HCT116 (cell line): ENCODE measurements at regions not wholly inside any gene's neighbourhood (a gene's known extent, or its start where the extent isn't known, plus 50 kb on each side); places are given as distances from the start of the nearest gene placed in this dataset.

Experiments
- ATAC-seq: fragments of 200-7000 bp; cut with Tn5 transposase; 2 replicates; pipeline ENCODE4 v1.9.1; 2020; ENCODE audit warnings: mild to moderate bottlenecking, moderate library complexity
- BruUV-seq: library from RNA; stranded (reverse); fragments of 400-500 nt; replicated peaks from 2 replicates; lab custom pipeline; 2021; lab: Mats Ljungman, UMichigan
- CTCF ChIA-PET: fragments of 300-600 bp; sonication (Branson Sonifier 250); formaldehyde crosslinking; loops from one replicate; lab custom pipeline; 2021; ENCODE audit warnings: antibody characterized with exemption; lab: Charles Lee
- POLR2A ChIA-PET: fragments of 300-600, 350-600 bp; sonication (Branson Sonifier 250); formaldehyde crosslinking; loops from one replicate; lab custom pipeline; 2021; ENCODE audit warnings: antibody characterized with exemption; lab: Charles Lee
- RAD21 ChIA-PET, 2 experiments: fragments of 300-600 bp; sonication (Branson Sonifier 250); formaldehyde crosslinking; loops; one replicate each; lab custom pipeline; 2023; ENCODE audit warnings: low total read pairs in 2 of 2; ENCODE audit not compliant: uncharacterized antibody in 2 of 2, unreplicated experiment in 2 of 2, low non-redundant PET in 1 of 2; lab: Charles Lee
- DNase-seq: peaks from one replicate; pipeline ENCODE4 v3.0.0-alpha.2; 2010; ENCODE audit warnings: low read depth, low spot score
- H2AFZ ChIP-seq: fragments of 200-600 bp; shearing (Covaris generic), sonication (generic); 2 replicates; pipeline ENCODE4 v1.6.1; 2017; ENCODE audit warnings: low read depth, mixed run types, mixed read lengths, antibody characterized with exemption, low read length; ENCODE audit not compliant: poor library complexity, severe bottlenecking
- H3K27ac ChIP-seq: 2 replicates; pipeline ENCODE4 v1.5.1; 2012; ENCODE audit warnings: low read depth, low read length
- H3K27me3 ChIP-seq: fragments of 200-600 bp; sonication (generic); 2 replicates; pipeline ENCODE4 v1.6.1; 2016; ENCODE audit warnings: mixed run types, low read length, mixed read lengths; ENCODE audit not compliant: insufficient read depth
- H3K36me3 ChIP-seq, 2 experiments: fragments of 200-500 bp in 1 of 2; fragments of 200-600 bp in 1 of 2; sonication (Bioruptor generic) in 1 of 2; sonication (generic) in 1 of 2; 2 replicates each; pipeline versions ENCODE4 v1.5.1 to v1.6.1; 2014 to 2016; ENCODE audit warnings: low read length in 2 of 2, inconsistent platforms in 1 of 2, mixed read lengths in 1 of 2, mixed run types in 1 of 2; ENCODE audit not compliant: insufficient read depth in 2 of 2, control insufficient read depth in 1 of 2
- H3K4me1 ChIP-seq, 2 experiments: fragments of 200-600 bp in 1 of 2; sonication (generic) in 1 of 2; 2 replicates each; pipeline versions ENCODE4 v1.5.1 to v1.6.1; 2012 to 2017; ENCODE audit warnings: low read length in 2 of 2, inconsistent platforms in 1 of 2, mild to moderate bottlenecking in 1 of 2, mixed read lengths in 1 of 2, mixed run types in 1 of 2, moderate library complexity in 1 of 2; ENCODE audit not compliant: insufficient read depth in 2 of 2, control insufficient read depth in 1 of 2
- H3K4me2 ChIP-seq: fragments of 200-600 bp; sonication (generic); 2 replicates; pipeline ENCODE4 v1.6.1; 2017; ENCODE audit warnings: mixed run types, low read length, mixed read lengths
- H3K4me3 ChIP-seq, 2 experiments: fragments of 200-600 bp in 1 of 2; sonication (generic) in 1 of 2; replicated peaks in 1 of 2; 2 replicates each; pipeline ENCODE4 v1.5.1; 2011 to 2016; ENCODE audit warnings: low read length in 2 of 2, control low read depth in 1 of 2, low read depth in 1 of 2, mild to moderate bottlenecking in 1 of 2, mixed read lengths in 1 of 2, mixed run types in 1 of 2
- H3K79me2 ChIP-seq: fragments of 200-600 bp; sonication (generic); 2 replicates; pipeline ENCODE4 v1.6.1; 2017; ENCODE audit warnings: mild to moderate bottlenecking, mixed run types, low read length, moderate library complexity, mixed read lengths; ENCODE audit not compliant: insufficient read depth
- H3K9ac ChIP-seq: fragments of 200-600 bp; sonication (generic); 2 replicates; pipeline ENCODE4 v1.6.1; 2016; ENCODE audit warnings: low read length, mixed read lengths
- H3K9me2 ChIP-seq: fragments of 200-600 bp; sonication (generic), shearing (Covaris generic); 2 replicates; pipeline ENCODE4 v1.6.1; 2017; ENCODE audit warnings: mixed run types, mild to moderate bottlenecking, moderate library complexity; ENCODE audit not compliant: insufficient read depth
- H3K9me3 ChIP-seq, 2 experiments: fragments of 200-500 bp in 1 of 2; fragments of 200-600 bp in 1 of 2; sonication (Bioruptor generic) in 1 of 2; sonication (generic) in 1 of 2; 2 replicates each; pipeline ENCODE4 v1.6.1; 2014 to 2017; ENCODE audit warnings: low read length in 2 of 2, mixed read lengths in 2 of 2, inconsistent platforms in 1 of 2, low read depth in 1 of 2, mild to moderate bottlenecking in 1 of 2, mixed run types in 1 of 2, moderate library complexity in 1 of 2; ENCODE audit not compliant: control insufficient read depth in 1 of 2, insufficient read depth in 1 of 2
- H4K20me1 ChIP-seq: fragments of 200-600 bp; sonication (generic), shearing (Covaris generic); 2 replicates; pipeline ENCODE4 v1.6.1; 2017; ENCODE audit warnings: mixed run types, mild to moderate bottlenecking, moderate library complexity; ENCODE audit not compliant: insufficient read depth
- ATF3 ChIP-seq: IDR thresholded peaks from 2 replicates; pipeline ENCODE4 v1.6.1; 2012
- CBX3 ChIP-seq: IDR thresholded peaks from 2 replicates; pipeline ENCODE4 v1.6.1; 2012; ENCODE audit warnings: low read depth
- CTCF ChIP-seq, 3 experiments: fragments of 200-600 bp in 1 of 3; sonication (generic) in 1 of 3; IDR thresholded peaks in 2 of 3; conservative IDR thresholded peaks in 1 of 3; 2 replicates each; pipeline ENCODE4 v1.5.1; 2012 to 2017; ENCODE audit warnings: low read depth in 2 of 3, low read length in 2 of 3, antibody characterized with exemption in 1 of 3, borderline replicate concordance in 1 of 3, control low read depth in 1 of 3, mild to moderate bottlenecking in 1 of 3, mixed read lengths in 1 of 3, mixed run types in 1 of 3, moderate library complexity in 1 of 3; ENCODE audit not compliant: insufficient read depth in 1 of 3
- EGR1 ChIP-seq: IDR thresholded peaks from 2 replicates; pipeline ENCODE4 v1.6.1; 2012; ENCODE audit warnings: low read depth
- ELF1 ChIP-seq: IDR thresholded peaks from 2 replicates; pipeline ENCODE4 v1.6.1; 2012; ENCODE audit warnings: low read depth, borderline replicate concordance
- EZH2 ChIP-seq: fragments of 200-600 bp; sonication (generic); IDR thresholded peaks from 2 replicates; pipeline ENCODE4 v1.6.1; 2017; ENCODE audit warnings: antibody characterized with exemption, mixed run types
- EZH2phosphoT487 ChIP-seq: fragments of 200-600 bp; IDR thresholded peaks from 2 replicates; pipeline ENCODE4 v1.6.1; 2018; ENCODE audit warnings: antibody characterized with exemption, borderline replicate concordance
- FOSL1 ChIP-seq: IDR thresholded peaks from 2 replicates; pipeline ENCODE4 v1.6.1; 2012; ENCODE audit warnings: low read depth
- JUND ChIP-seq: IDR thresholded peaks from 2 replicates; pipeline ENCODE4 v1.6.1; 2012
- POLR2A ChIP-seq: IDR thresholded peaks from 2 replicates; pipeline ENCODE4 v1.7.0; 2011; ENCODE audit warnings: borderline replicate concordance; ENCODE audit not compliant: insufficient read depth, insufficient read length; ENCODE audit errors: extremely low read depth
- POLR2AphosphoS5 ChIP-seq: IDR thresholded peaks from 2 replicates; pipeline ENCODE4 v1.6.1; 2011; ENCODE audit warnings: mild to moderate bottlenecking, low read depth, low read length, moderate library complexity
- RAD21 ChIP-seq: IDR thresholded peaks from 2 replicates; pipeline ENCODE4 v1.6.1; 2012; ENCODE audit warnings: low read depth, mild to moderate bottlenecking
- SIN3A ChIP-seq: IDR thresholded peaks from 2 replicates; pipeline ENCODE4 v1.6.1; 2012; ENCODE audit warnings: low read depth
- SP1 ChIP-seq: IDR thresholded peaks from 2 replicates; pipeline ENCODE4 v1.6.1; 2012; ENCODE audit warnings: low read depth
- SRF ChIP-seq: IDR thresholded peaks from 2 replicates; pipeline ENCODE4 v1.6.1; 2012; ENCODE audit warnings: low read depth
- TCF7L2 ChIP-seq: IDR thresholded peaks from 2 replicates; pipeline ENCODE4 v1.7.0; 2011; ENCODE audit warnings: borderline replicate concordance, inconsistent platforms; ENCODE audit not compliant: insufficient read depth, insufficient read length; ENCODE audit errors: extremely low read depth
- ZBTB33 ChIP-seq: IDR thresholded peaks from 2 replicates; pipeline ENCODE4 v1.6.1; 2011; ENCODE audit warnings: mild to moderate bottlenecking, low read length, moderate library complexity; ENCODE audit not compliant: insufficient replicate concordance; ENCODE audit errors: extremely low read depth
- intact Hi-C: fragments of 100-400 bp; cut with micrococcal nuclease; formaldehyde crosslinking; loops from 2 replicates; pipeline ENCODE4 v1.10.0; 2022

DNA sequence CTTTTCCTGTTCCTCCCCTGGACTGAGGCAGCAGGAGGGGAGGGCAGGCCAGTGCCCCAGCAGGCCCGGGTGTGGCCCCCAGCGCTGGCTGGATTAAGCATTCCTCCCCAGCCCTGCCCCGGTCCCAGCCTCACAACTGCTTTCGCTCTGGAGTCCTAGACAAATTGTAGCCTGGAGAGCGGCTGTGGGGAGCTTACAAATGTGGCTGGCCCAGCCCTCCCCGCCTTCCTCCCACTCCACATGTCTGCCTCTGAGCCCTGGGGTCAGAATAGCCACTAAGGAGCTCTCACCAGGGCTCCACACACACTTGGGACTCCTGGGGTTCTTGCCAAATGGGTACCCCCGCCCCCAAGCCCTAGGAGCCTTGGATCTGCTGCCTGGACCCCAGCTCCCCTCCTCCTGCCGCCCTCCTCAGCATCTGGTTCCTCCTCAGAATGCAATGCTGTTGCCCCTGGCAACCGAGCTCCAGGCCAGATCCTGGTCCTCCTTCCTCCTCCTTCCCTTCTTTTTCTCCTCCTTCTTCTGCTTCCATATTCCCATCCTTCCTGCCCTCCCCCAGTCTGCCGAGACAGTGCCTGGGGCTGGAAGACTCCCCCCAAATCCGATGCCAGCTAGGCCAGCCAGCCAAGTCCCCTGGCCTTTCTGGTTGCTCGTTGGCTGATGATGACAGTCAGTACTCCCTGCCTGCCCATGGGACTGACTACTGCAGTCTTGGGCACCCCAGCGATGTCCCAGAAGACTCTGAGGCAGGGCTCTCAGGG lies 91.1 kb downstream of the LINGO1 start:
- H3K79me2 ChIP-seq = no peaks in the 10 kb centered on the region
- no peak for TF ChIP-seq ATF3
- TF ChIP-seq FOSL1 = no peak
- TF ChIP-seq ELF1 = no peak
- no peak for TF ChIP-seq TCF7L2
- no peak for TF ChIP-seq CTCF (IDR thresholded peaks at IDR 0.05 in 2 of 3, conservative IDR thresholded peaks at IDR 0.05 in 1 of 3; ENCODE audit: borderline replicate concordance in 1 of 3, insufficient read depth in 1 of 3, low read depth in 2 of 3, low read length in 2 of 3)
- no peak for TF ChIP-seq CBX3
- TF ChIP-seq EGR1 = no peak
- TF ChIP-seq ZBTB33 = no peak
- no peak for TF ChIP-seq POLR2A
- TF ChIP-seq SP1 = no peak
- no peak for TF ChIP-seq RAD21
- no peak for TF ChIP-seq SRF
- no peak for TF ChIP-seq POLR2AphosphoS5
- TF ChIP-seq SIN3A = no peak
- TF ChIP-seq JUND = no peak
- TF ChIP-seq EZH2 = no peak
- no peak for TF ChIP-seq EZH2phosphoT487
- TF ChIP-seq, all 23 proteins: peak for 0
- Histone ChIP-seq H3K27ac (no peak overlapping the region), H2AFZ (no peak overlapping the region), H3K4me3 (no peak overlapping the region), H3K36me3 (no peaks in the 10 kb centered on the region), H3K27me3 (no peaks in the 10 kb centered on the region), H3K4me2 (peak overlapping the region; percentile 92; the same call in 1 of the 2 replicates), H4K20me1 (no peaks in the 10 kb centered on the region), H3K9me2 (no peaks in the 10 kb centered on the region), H3K4me1 (peaks cover 0 to 35% of the 10 kb centered on the region in 2 experiments; a peak in 3 of 4 replicates), H3K9ac (no peak overlapping the region), H3K9me3 (no peaks in the 10 kb centered on the region)
- intact Hi-C loops = loop anchor here (2.0 kb wide), 2 partner anchors 279 to 517 kb away; no protein-coding TSS in a partner anchor
- no TSS peak for BruUV-seq
- ATAC-seq (no peak), DNase-seq (no peak)
- ChIA-PET POLR2A (no interaction called here), CTCF (interaction anchor here (1.1 to 2.5 kb wide), 4 partner anchors 10 to 434 kb away, joined by 3 to 12 read pairs (median 4); no protein-coding TSS in a partner anchor), RAD21 (interaction anchor here in 1 of 2 experiments (1.1 to 2.6 kb wide), 2 partner anchors 355 to 423 kb away, joined by 3 to 9 read pairs; no protein-coding TSS in a partner anchor)
